Neuron (in vitro differentiated cells): ENCODE measurements at regions not wholly inside any gene's neighbourhood (a gene's known extent, or its start where the extent isn't known, plus 50 kb on each side); places are given as distances from the start of the nearest gene placed in this dataset.

ENCODE experiments used
- H2AFZ ChIP-seq: one replicate; pipeline ENCODE4 v1.6.1; 2013; ENCODE audit warnings: low read depth, mild to moderate bottlenecking, inconsistent platforms, low read length, moderate library complexity
- H3K27me3 ChIP-seq: one replicate; pipeline ENCODE4 v1.6.1; 2013; ENCODE audit warnings: low read length; ENCODE audit not compliant: insufficient read depth
- H3K36me3 ChIP-seq: one replicate; pipeline ENCODE4 v1.6.1; 2013; ENCODE audit warnings: low read length; ENCODE audit not compliant: insufficient read depth
- H3K4me1 ChIP-seq: one replicate; pipeline ENCODE4 v1.6.1; 2013; ENCODE audit warnings: low read length; ENCODE audit not compliant: insufficient read depth
- H3K4me3 ChIP-seq: 2 replicates; pipeline ENCODE4 v1.5.1; 2013; ENCODE audit warnings: mild to moderate bottlenecking, low read length, moderate library complexity
- H3K9me3 ChIP-seq: one replicate; pipeline ENCODE4 v1.6.1; 2013; ENCODE audit warnings: low read length

- Histone ChIP-seq H2AFZ (no peak overlapping the region), H3K27me3 (no peaks in the 10 kb centered on the region), H3K36me3 (no peaks in the 10 kb centered on the region), H3K9me3 (no peaks in the 10 kb centered on the region), H3K4me1 (no peaks in the 10 kb centered on the region), H3K4me3 (no peak overlapping the region)
Measured at GRCh38 chr6:8749465-8749864, 314.1 kb upstream of the SLC35B3 start.

DNA sequence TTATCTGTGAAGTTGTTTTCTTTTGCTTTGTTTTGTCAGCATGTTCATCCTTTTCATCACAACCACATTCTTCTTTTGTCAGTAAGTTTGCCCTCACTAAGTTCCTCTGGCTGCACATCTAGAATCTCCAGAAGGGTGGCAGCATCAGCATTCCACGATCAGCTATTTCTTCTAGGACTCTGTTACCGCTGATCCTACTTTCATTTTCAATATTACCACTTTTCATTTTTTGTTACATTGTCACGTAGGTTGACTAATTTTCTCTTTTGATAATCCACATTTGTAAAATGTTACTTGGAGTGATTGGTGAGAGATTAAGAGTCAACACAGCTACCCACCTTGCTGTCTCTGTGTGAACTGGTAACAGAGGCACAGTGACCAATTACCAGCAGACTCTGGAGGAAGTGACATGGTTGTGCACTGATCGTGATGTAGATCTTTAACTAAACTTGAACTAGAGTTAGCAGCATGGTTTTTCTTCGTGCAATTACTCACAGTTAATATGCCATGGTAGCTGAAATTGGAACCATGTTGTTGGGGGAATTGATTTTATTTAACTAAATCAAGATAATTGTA lies 307.9 kb upstream of the SLC35B3 start:
- Histone ChIP-seq H3K9me3 (no peaks in the 10 kb centered on the region), H3K36me3 (no peaks in the 10 kb centered on the region), H2AFZ (no peak overlapping the region), H3K4me1 (no peaks in the 10 kb centered on the region), H3K4me3 (no peak overlapping the region), H3K27me3 (no peaks in the 10 kb centered on the region)

DNA sequence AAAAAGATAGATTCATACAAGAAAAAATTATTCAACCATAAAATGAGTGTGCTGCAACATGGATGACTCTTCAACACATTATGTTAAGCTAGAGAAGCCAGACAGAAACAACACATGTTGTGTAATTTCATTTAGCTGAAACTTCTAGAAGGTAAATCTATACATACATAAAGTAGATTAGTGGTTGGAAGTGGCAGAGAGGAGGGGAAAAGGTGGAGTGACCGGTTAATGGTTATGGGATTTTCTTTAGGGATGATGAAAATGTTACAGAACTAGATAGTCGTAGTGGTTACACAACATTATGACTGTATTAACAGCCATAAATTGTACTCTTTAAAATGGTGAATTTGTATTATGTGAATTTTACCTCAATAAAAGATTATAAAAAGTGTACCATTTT lies 304.1 kb upstream of the SLC35B3 start:
- no peaks in the 10 kb centered on the region for H3K4me1 ChIP-seq
- H3K36me3 ChIP-seq: no peaks in the 10 kb centered on the region
- no peaks in the 10 kb centered on the region for H3K9me3 ChIP-seq
- H3K27me3 ChIP-seq: no peaks in the 10 kb centered on the region
- no peak overlapping the region for H3K4me3 ChIP-seq
- H2AFZ ChIP-seq: no peak overlapping the region

- Histone ChIP-seq H3K9me3 (no peaks in the 10 kb centered on the region), H3K4me3 (no peak overlapping the region), H2AFZ (no peak overlapping the region), H3K4me1 (no peaks in the 10 kb centered on the region), H3K27me3 (no peaks in the 10 kb centered on the region), H3K36me3 (no peaks in the 10 kb centered on the region)
Measured at GRCh38 chr6:8738951-8739350, 303.6 kb upstream of the SLC35B3 start.

GRCh38 chr6:8736156-8736895 lies 301.0 kb upstream of the SLC35B3 start:
- Histone ChIP-seq H3K9me3 (no peaks in the 10 kb centered on the region), H2AFZ (no peak overlapping the region), H3K36me3 (no peaks in the 10 kb centered on the region), H3K27me3 (no peaks in the 10 kb centered on the region), H3K4me1 (no peaks in the 10 kb centered on the region), H3K4me3 (no peak overlapping the region)

DNA sequence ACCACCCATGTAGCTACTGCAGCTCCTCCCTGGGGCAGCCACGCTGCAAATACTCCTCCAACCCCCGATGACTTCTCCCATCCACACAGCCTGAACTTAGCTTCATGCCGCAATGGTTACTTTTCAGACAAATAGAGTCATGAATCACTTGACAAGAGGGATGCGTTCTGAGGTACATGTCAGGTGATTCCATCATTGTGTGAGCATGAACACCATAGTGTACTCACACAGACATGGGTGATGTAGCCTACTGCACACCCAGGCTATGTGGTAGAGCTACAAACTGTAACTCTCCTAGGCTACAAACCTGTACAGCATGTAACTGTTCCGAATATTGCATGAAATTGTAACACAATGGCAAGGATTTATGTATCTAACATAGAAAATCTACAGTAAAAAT lies 298.5 kb upstream of the SLC35B3 start:
- H3K9me3 ChIP-seq: no peaks in the 10 kb centered on the region
- H3K27me3 ChIP-seq: no peaks in the 10 kb centered on the region
- no peak overlapping the region for H2AFZ ChIP-seq
- H3K4me3 ChIP-seq: no peak overlapping the region
- H3K4me1 ChIP-seq: no peaks in the 10 kb centered on the region
- no peaks in the 10 kb centered on the region for H3K36me3 ChIP-seq

DNA sequence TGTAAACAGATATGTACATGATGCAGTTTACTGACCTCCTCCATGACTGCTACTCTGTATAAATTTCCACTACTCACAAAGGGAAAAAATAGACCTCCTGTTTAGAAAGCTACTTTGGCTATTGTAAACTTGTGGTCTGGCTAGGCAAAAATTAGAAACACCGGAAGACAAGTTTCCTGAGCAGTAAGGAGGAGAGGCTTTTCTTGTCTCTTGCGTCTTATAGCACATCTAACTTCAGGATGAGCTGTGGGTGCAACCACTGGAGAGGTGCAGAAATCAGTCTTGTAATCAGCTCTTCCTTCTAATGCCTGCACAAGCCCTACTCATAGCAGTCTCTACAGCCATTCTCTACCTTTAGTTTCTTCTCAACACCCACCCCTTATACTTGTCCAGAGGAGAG lies 296.5 kb upstream of the SLC35B3 start:
- Histone ChIP-seq H3K9me3 (no peaks in the 10 kb centered on the region), H3K27me3 (no peaks in the 10 kb centered on the region), H3K36me3 (no peaks in the 10 kb centered on the region), H2AFZ (no peak overlapping the region), H3K4me3 (no peak overlapping the region), H3K4me1 (no peaks in the 10 kb centered on the region)

DNA sequence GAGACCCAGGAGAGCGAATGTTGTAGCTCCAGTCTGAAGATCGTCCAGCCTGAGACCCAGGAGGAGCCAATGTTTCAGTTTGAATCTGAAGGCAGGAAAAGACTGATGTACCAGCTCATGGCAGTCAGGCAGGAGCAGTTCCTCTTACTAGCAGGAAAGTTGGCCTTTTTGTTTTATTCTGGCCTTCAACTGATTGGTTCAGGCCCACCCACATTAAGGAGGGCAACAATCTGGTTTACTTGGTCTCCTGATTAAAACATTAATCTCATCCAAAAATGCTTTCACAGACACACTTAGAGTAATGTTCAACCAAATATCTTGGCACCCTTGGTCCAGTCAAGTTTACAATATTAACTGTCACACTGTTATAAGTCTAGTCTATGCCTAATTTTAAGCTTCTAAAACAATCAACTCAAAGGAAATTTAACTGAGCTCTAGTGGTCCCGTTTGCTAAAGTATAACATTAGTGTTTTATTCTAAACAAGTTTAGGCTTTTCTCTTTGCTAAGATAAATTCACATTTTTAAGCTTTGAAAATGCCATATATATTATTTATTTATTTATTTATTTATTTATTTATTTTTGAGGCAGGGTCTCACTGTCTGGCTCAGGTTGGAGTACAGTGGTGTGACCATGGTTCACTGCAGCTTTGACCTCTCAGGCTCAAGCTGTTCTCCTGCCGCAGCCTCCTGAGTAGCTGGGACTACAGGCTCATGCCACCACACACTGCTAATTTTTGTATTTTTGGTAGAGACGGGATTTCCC lies 275.5 kb upstream of the SLC35B3 start:
- no peaks in the 10 kb centered on the region for H3K27me3 ChIP-seq
- H3K36me3 ChIP-seq: no peaks in the 10 kb centered on the region
- no peak overlapping the region for H3K4me3 ChIP-seq
- H3K4me1 ChIP-seq: no peaks in the 10 kb centered on the region
- H2AFZ ChIP-seq: no peak overlapping the region
- H3K9me3 ChIP-seq: no peaks in the 10 kb centered on the region

DNA sequence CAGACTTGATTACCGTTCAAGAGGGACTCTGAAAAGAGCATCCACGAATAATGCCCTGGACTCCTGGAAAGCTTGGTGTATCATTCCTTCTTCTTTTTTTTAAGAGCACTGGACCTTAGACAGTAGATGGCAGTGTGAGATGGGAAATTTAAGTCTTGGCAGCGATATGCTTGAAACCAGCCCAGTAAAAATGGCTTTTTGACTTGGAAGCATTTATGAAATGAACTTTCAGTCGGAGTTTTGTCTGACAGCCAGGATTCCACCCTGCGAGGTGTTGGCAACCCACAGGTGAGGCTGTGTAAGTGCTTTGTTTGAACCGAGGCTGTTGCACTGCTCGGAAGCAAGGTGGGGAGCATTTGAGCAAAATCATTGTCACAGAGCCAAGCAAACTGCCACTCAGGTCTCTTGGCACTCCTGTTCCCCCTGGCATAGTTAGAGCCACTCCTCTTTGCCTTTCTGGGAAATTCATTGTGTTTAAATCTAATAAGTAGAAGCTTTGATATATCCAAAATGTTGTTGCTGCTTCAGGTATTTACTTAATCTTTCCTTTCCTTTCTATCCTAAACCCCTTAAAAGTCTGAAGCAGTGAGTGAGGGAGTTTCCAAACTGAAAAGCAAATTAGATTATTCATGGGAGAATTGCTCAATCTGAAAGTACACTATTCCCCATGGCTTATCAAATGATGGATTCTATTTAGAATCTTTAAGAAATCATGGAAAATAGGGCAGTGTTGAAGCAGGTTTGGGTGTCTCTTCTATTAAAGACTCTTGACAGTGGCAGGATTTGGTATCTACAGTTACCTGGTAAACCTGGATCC lies 272.8 kb upstream of the SLC35B3 start:
- no peak overlapping the region for H2AFZ ChIP-seq

DNA sequence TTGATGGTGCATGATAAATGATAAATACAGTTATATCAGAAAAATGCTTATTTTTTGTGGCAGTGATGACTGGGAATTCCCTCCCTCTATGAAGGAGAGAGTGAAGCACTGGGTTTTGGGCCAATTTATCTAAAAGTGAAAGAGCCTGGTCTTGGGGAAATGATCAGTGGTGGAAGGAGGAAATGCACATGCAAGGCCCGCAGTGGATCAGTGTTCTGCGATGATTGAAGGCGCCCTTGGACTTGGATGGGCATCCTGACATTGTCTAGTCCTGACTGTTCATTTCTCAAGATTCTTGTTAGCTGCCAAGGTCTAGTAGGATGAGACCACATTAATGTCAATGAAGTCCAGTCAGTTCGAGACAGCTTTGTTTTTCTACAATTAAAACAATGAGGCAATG lies 272.0 kb upstream of the SLC35B3 start:
- Histone ChIP-seq H3K9me3 (no peaks in the 10 kb centered on the region), H2AFZ (no peak overlapping the region), H3K27me3 (no peaks in the 10 kb centered on the region)

More for the DNA sequence above, 272.8 kb upstream of the SLC35B3 start:
- no peaks in the 10 kb centered on the region for H3K27me3 ChIP-seq
- H3K9me3 ChIP-seq: no peaks in the 10 kb centered on the region
- no peak overlapping the region for H3K4me3 ChIP-seq
- no peaks in the 10 kb centered on the region for H3K4me1 ChIP-seq
- no peaks in the 10 kb centered on the region for H3K36me3 ChIP-seq

DNA sequence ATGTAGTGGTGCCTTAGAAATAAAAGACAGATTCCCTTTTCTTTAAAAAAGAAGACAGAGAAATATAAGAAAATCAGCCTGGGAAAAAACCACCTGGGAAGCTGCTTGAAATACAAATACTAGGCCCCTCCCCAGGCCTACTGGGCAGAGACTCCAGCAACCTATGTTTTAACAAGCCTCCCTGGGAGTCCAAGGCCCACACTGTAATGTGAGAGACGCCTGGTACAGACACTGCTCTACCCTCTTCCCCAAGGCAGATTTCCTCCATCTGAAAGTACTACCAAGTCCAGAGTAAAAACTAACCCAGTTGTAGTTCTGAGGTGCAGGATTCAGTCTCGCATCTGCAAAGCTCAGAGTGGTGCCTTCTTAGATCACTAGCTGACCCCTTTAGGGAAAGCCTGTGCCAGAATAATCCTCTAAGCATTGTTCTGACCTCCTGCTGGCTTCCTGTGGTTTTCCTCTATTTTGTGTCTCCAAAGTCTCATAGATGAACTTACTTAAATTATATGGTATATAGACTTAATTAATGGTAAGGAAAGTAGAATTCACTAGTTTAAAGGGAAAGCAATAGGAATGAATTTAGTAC lies 270.2 kb upstream of the SLC35B3 start:
- no peaks in the 10 kb centered on the region for H3K9me3 ChIP-seq
- no peaks in the 10 kb centered on the region for H3K27me3 ChIP-seq
- no peak overlapping the region for H2AFZ ChIP-seq
- no peaks in the 10 kb centered on the region for H3K36me3 ChIP-seq
- no peaks in the 10 kb centered on the region for H3K4me1 ChIP-seq
- H3K4me3 ChIP-seq: no peak overlapping the region

More for the DNA sequence above, 272.0 kb upstream of the SLC35B3 start:
- Histone ChIP-seq H3K4me1 (no peaks in the 10 kb centered on the region), H3K36me3 (no peaks in the 10 kb centered on the region), H3K4me3 (no peak overlapping the region)

- Histone ChIP-seq H3K27me3 (no peaks in the 10 kb centered on the region), H3K4me1 (no peaks in the 10 kb centered on the region), H3K9me3 (no peaks in the 10 kb centered on the region), H3K36me3 (no peaks in the 10 kb centered on the region), H3K4me3 (no peak overlapping the region), H2AFZ (no peak overlapping the region)
Measured at GRCh38 chr6:8703059-8703458, 267.7 kb upstream of the SLC35B3 start.
